Panc1 (cell line): ENCODE measurements at regions not wholly inside any gene's neighbourhood (a gene's known extent, or its start where the extent isn't known, plus 50 kb on each side); places are given as distances from the start of the nearest gene placed in this dataset.

ENCODE experiments used
- POLR2AphosphoS5 ChIP-seq: IDR thresholded peaks from 2 replicates; pipeline ENCODE4 v1.6.1; 2012; ENCODE audit warnings: mild to moderate bottlenecking, low read depth, low read length, moderate library complexity
- TF ChIP-seq, protein P1 (sequence below): fragments of 450-650 bp; IDR thresholded peaks from 2 replicates; pipeline ENCODE4 v1.5.1; 2017; ENCODE audit warnings: mild to moderate bottlenecking
- TF ChIP-seq, protein P2 (sequence below), 2 experiments: IDR thresholded peaks; 2 replicates each; pipeline ENCODE4 v1.6.1; 2011 to 2012; ENCODE audit warnings: low read depth in 2 of 2, control low read depth in 1 of 2, low read length in 1 of 2, mild to moderate bottlenecking in 1 of 2, moderate library complexity in 1 of 2; ENCODE audit not compliant: insufficient read depth in 1 of 2

DNA sequence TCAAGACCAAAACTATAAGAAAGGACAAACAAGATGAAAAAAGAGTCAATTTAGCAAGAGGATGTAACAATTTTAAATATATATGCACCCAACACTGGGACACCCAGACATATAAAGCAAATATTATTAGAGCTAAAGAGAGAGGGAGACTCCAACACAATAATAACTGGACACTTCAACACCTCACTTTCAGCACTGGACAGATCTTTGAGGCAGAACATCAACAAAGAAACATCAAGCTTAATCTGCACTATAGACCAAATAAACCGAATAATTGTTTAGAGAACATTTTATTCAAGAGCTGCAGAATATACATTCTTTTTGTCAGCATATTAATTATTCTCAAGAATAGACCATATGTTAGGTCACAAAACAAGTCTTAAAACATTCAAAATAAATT is 109.7 kb upstream of the TET2 start:
- TF ChIP-seq, protein P1, sequence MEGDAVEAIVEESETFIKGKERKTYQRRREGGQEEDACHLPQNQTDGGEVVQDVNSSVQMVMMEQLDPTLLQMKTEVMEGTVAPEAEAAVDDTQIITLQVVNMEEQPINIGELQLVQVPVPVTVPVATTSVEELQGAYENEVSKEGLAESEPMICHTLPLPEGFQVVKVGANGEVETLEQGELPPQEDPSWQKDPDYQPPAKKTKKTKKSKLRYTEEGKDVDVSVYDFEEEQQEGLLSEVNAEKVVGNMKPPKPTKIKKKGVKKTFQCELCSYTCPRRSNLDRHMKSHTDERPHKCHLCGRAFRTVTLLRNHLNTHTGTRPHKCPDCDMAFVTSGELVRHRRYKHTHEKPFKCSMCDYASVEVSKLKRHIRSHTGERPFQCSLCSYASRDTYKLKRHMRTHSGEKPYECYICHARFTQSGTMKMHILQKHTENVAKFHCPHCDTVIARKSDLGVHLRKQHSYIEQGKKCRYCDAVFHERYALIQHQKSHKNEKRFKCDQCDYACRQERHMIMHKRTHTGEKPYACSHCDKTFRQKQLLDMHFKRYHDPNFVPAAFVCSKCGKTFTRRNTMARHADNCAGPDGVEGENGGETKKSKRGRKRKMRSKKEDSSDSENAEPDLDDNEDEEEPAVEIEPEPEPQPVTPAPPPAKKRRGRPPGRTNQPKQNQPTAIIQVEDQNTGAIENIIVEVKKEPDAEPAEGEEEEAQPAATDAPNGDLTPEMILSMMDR: no peak
- TF ChIP-seq POLR2AphosphoS5: no peak
- TF ChIP-seq, protein P2, sequence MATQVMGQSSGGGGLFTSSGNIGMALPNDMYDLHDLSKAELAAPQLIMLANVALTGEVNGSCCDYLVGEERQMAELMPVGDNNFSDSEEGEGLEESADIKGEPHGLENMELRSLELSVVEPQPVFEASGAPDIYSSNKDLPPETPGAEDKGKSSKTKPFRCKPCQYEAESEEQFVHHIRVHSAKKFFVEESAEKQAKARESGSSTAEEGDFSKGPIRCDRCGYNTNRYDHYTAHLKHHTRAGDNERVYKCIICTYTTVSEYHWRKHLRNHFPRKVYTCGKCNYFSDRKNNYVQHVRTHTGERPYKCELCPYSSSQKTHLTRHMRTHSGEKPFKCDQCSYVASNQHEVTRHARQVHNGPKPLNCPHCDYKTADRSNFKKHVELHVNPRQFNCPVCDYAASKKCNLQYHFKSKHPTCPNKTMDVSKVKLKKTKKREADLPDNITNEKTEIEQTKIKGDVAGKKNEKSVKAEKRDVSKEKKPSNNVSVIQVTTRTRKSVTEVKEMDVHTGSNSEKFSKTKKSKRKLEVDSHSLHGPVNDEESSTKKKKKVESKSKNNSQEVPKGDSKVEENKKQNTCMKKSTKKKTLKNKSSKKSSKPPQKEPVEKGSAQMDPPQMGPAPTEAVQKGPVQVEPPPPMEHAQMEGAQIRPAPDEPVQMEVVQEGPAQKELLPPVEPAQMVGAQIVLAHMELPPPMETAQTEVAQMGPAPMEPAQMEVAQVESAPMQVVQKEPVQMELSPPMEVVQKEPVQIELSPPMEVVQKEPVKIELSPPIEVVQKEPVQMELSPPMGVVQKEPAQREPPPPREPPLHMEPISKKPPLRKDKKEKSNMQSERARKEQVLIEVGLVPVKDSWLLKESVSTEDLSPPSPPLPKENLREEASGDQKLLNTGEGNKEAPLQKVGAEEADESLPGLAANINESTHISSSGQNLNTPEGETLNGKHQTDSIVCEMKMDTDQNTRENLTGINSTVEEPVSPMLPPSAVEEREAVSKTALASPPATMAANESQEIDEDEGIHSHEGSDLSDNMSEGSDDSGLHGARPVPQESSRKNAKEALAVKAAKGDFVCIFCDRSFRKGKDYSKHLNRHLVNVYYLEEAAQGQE (IDR thresholded peaks at IDR 0.05; ENCODE audit: insufficient read depth in 1 of 2, low read depth in 2 of 2, low read length in 1 of 2): 0 out of 4 replicates have a peak, but pooled peaks of 1 of the 2 experiments have one; percentile 21
